ENCODE measurements at regions not wholly inside any gene's neighbourhood (a gene's known extent, or its start where the extent isn't known, plus 50 kb on each side); places are given as distances from the start of the nearest gene placed in this dataset.

GRCh38 chrX:79704325-79704724, 310.2 kb upstream of the TBX22 start:
- H3K27ac Mint-ChIP-seq = no peak overlapping the region
- H3K36me3 Mint-ChIP-seq (ENCODE audit: low read depth) = no peaks in the 10 kb centered on the region
- intact Hi-C loops (cut with DNase I, micrococcal nuclease) = no loop called here
- ATAC-seq (no peak), DNase-seq (no peak)
- H3K4me1 Mint-ChIP-seq = no peaks in the 10 kb centered on the region
- H3K4me3 Mint-ChIP-seq = no peak overlapping the region
- no peaks in the 10 kb centered on the region for H3K27me3 Mint-ChIP-seq
- ChIA-PET POLR2A (no interaction called here), CTCF (no interaction called here)
- no peaks in the 10 kb centered on the region for H3K9me3 Mint-ChIP-seq (ENCODE audit: low read depth)

DNA sequence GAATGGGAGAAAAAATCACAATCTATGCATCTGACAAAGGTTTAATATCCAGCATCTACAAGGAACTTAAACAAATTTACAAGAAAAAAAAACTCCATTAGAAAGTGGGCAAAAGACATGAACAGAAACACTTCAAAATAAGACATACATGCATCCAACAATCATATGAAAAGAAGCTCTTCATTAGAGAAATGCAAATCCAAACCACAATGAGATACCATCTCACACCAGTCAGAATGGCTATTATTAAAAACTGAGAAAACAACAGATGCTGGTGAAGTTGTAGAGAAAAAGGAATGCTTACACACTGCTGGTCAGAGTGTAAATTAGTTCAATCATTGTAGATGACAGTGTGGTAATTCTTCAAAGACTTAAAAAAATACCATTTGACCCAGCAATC, 306.0 kb upstream of the TBX22 start:
- Mint-ChIP-seq H3K4me1 (no peaks in the 10 kb centered on the region), H3K27me3 (no peaks in the 10 kb centered on the region), H3K36me3 (ENCODE audit: low read depth) (no peaks in the 10 kb centered on the region), H3K27ac (no peak overlapping the region), H3K9me3 (ENCODE audit: low read depth) (no peaks in the 10 kb centered on the region), H3K4me3 (no peak overlapping the region)
- DNase-seq (no peak), ATAC-seq (no peak)
- ChIA-PET CTCF (no interaction called here), POLR2A (no interaction called here)
- intact Hi-C loops (cut with DNase I, micrococcal nuclease) = no loop called here

DNA sequence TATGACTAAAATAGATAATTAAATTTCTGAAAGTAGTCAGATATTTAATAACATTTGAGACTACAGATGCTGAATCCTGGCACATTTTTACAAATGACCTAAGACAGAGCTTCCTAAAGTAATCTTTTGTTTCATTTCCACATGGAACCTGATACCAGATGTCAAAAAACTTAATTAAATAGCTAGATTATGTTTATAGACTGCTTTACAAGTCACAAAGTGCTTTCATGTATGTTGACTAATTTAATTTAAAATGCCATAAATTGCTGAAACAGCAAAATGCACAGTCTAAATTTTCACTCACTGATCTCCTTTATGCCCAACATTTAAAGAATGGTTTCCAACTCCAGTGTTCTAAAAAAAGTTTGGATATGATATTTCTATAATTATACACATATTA, 299.1 kb upstream of the TBX22 start:
- Mint-ChIP-seq H3K27ac (no peak overlapping the region), H3K36me3 (ENCODE audit: low read depth) (no peaks in the 10 kb centered on the region), H3K27me3 (no peaks in the 10 kb centered on the region), H3K4me1 (no peaks in the 10 kb centered on the region), H3K9me3 (ENCODE audit: low read depth) (no peaks in the 10 kb centered on the region), H3K4me3 (no peak overlapping the region)
- ATAC-seq (no peak), DNase-seq (no peak)
- ChIA-PET POLR2A (no interaction called here), CTCF (no interaction called here)
- intact Hi-C loops (cut with DNase I, micrococcal nuclease) = no loop called here

DNA sequence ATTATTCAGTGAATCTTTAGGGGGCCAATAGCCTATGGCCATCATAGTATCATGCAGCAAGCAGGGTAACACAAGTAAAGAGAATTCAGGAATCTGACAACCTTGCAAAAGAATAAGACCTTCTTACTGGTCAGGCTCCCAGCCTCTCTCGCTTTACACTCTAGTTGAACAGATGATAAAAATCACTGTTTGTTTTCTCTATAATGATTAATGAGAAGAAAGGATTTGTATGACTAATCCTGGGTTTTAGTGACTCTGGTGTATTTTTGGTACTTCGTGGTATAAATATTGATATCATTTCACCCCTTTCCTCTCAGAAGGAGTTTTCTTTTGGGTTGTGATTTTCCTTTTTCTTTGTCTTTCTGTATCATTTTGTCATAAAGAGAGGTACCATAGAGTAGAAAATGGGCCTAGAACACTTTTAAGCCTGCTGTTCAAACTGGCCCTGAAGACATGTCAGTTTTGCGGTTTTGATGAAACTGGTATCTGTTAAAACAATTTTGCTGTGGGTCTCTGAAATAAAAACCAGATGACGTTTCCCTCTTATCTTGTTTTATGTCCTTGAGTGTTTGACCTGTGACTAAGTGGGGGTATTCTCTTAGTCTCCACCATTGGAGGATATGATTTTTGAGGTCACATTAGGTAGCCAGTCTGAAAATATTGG, 294.9 kb upstream of the TBX22 start:
- ChIA-PET POLR2A (no interaction called here), CTCF (no interaction called here)
- Mint-ChIP-seq H3K27ac (no peak overlapping the region), H3K4me1 (no peaks in the 10 kb centered on the region), H3K27me3 (no peaks in the 10 kb centered on the region), H3K9me3 (ENCODE audit: low read depth) (no peaks in the 10 kb centered on the region), H3K36me3 (ENCODE audit: low read depth) (no peaks in the 10 kb centered on the region), H3K4me3 (no peak overlapping the region)
- DNase-seq = no peak
- no peak for ATAC-seq
- intact Hi-C loops (cut with DNase I, micrococcal nuclease) = no loop called here

- no peaks in the 10 kb centered on the region for H3K9me3 Mint-ChIP-seq (ENCODE audit: low read depth)
- H3K4me1 Mint-ChIP-seq = no peaks in the 10 kb centered on the region
- CTCF ChIA-PET = no interaction called here
- no peak for DNase-seq
- H3K4me3 Mint-ChIP-seq = no peak overlapping the region
- intact Hi-C loops (cut with DNase I, micrococcal nuclease) = no loop called here
- POLR2A ChIA-PET = no interaction called here
- no peaks in the 10 kb centered on the region for H3K27me3 Mint-ChIP-seq
- no peaks in the 10 kb centered on the region for H3K36me3 Mint-ChIP-seq (ENCODE audit: low read depth)
- ATAC-seq = no peak
- no peak overlapping the region for H3K27ac Mint-ChIP-seq
Observed at GRCh38 chrX:79721234-79721633, 293.3 kb upstream of the TBX22 start.

DNA sequence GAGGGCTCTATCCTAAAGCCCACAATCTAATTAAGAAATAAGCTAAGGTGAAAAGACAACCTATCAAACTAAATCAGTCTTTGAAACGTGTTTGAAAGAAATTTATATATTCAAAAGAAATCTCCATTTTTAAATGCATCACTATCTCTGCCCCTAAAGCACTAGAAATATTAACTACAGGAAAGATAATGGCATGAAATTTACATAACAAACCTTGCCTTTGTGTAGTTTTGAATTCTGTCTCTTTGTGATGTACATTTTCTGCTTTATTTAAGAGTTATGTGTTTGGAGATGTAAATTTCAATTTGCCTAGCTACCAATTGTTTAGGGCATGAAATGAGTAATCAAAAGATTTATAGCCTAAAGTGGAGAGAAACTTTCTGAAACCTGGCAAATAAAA, 286.1 kb upstream of the TBX22 start:
- Mint-ChIP-seq H3K9me3 (ENCODE audit: low read depth) (no peaks in the 10 kb centered on the region), H3K27ac (no peak overlapping the region), H3K4me1 (no peaks in the 10 kb centered on the region), H3K36me3 (ENCODE audit: low read depth) (no peaks in the 10 kb centered on the region), H3K27me3 (no peaks in the 10 kb centered on the region), H3K4me3 (no peak overlapping the region)
- ATAC-seq (no peak), DNase-seq (no peak)
- CTCF ChIA-PET = interaction anchor here (0.6 kb wide), 1 partner anchor 1956 kb away, joined by 3 read pairs; no protein-coding TSS in a partner anchor
- intact Hi-C loops (cut with DNase I, micrococcal nuclease) = no loop called here
- POLR2A ChIA-PET = no interaction called here

Measured in activated CD4-positive, alpha-beta T cell treated with anti-CD3 and anti-CD28 coated beads for 36 hours (primary cell).